Medulla oblongata (tissue), 1 donor: ENCODE measurements at regions not wholly inside any gene's neighbourhood (a gene's known extent, or its start where the extent isn't known, plus 50 kb on each side); places are given as distances from the start of the nearest gene placed in this dataset.
A peak's percentile ranks its signal among the peaks of the same experiment; 100 is the strongest.
"Not testable (repeated sequence)": the region's sequence is repeated elsewhere in the genome, so short reads cannot be mapped to it uniquely, and the experiment has no call there.

Experiments used
- DNase-seq: peaks from one replicate; pipeline ENCODE4 v3.0.0-alpha.2; 2015; ENCODE audit errors: extremely low spot score

GRCh38 chr1:86798608-86799291 is 94.4 kb downstream of the SH3GLB1 start:
- no peak for DNase-seq

GRCh38 chr1:86803641-86804040 is 99.3 kb downstream of the SH3GLB1 start:
- DNase-seq = not testable (repeated sequence)

GRCh38 chr1:86805898-86806519 is 101.6 kb downstream of the SH3GLB1 start:
- not testable (repeated sequence) for DNase-seq

GRCh38 chr1:86811142-86811924 is 102.6 kb downstream of the SELENOF start:
- peak; percentile 46 for DNase-seq

GRCh38 chr1:86812286-86812685 is 101.6 kb downstream of the SELENOF start:
- DNase-seq = no peak
